WERI-Rb-1 (cell line): ENCODE measurements at regions not wholly inside any gene's neighbourhood (a gene's known extent, or its start where the extent isn't known, plus 50 kb on each side); places are given as distances from the start of the nearest gene placed in this dataset.

Experiments used
- DNase-seq: peaks from one replicate; pipeline ENCODE4 v3.0.0-alpha.2; 2020
- H3K27ac ChIP-seq: fragments of 250-450 bp; sonication (Bioruptor Pico); 2 replicates; pipeline ENCODE4 v1.5.1; 2020; ENCODE audit warnings: mild to moderate bottlenecking, moderate library complexity
- H3K27me3 ChIP-seq: fragments of 250-450 bp; sonication (Bioruptor Pico); 2 replicates; pipeline ENCODE4 v1.5.1; 2021; ENCODE audit warnings: mild to moderate bottlenecking, low read depth, moderate library complexity; ENCODE audit not compliant: insufficient read depth, severe bottlenecking
- H3K36me3 ChIP-seq: fragments of 250-450 bp; sonication (Bioruptor Pico); 2 replicates; pipeline ENCODE4 v1.5.1; 2020; ENCODE audit warnings: mild to moderate bottlenecking, moderate library complexity
- H3K4me3 ChIP-seq: 2 replicates; pipeline ENCODE4 v1.5.1; 2011; ENCODE audit warnings: low read depth, mild to moderate bottlenecking, control low read depth, low read length
- H3K9me3 ChIP-seq: fragments of 250-450 bp; sonication (Bioruptor Pico); 2 replicates; pipeline ENCODE4 v1.5.1; 2021; ENCODE audit warnings: mild to moderate bottlenecking, moderate library complexity; ENCODE audit not compliant: severe bottlenecking
- CTCF ChIP-seq: IDR thresholded peaks from 2 replicates; pipeline ENCODE4 v1.5.1; 2011; ENCODE audit warnings: low read depth, mild to moderate bottlenecking, control low read depth, inconsistent platforms, low read length

- Histone ChIP-seq H3K9me3 (no peaks in the 10 kb centered on the region), H3K27me3 (peaks cover 43% of the 10 kb centered on the region), H3K27ac (no peak overlapping the region), H3K4me3 (no peak overlapping the region), H3K36me3 (no peaks in the 10 kb centered on the region)
- no peak for TF ChIP-seq CTCF
- DNase-seq, result no peak
These were observed 342.0 kb downstream of the SEC23A start for GRCh38 chr14:38761033-38761432.

- TF ChIP-seq CTCF, result no peak
- DNase-seq, result no peak
- Histone ChIP-seq H3K4me3 (no peak overlapping the region), H3K27me3 (peaks cover 43% of the 10 kb centered on the region), H3K27ac (no peak overlapping the region), H3K9me3 (no peaks in the 10 kb centered on the region), H3K36me3 (no peaks in the 10 kb centered on the region)
These were observed 344.4 kb downstream of the SEC23A start for GRCh38 chr14:38758661-38759060.

- H3K27me3 ChIP-seq, result peaks cover 47% of the 10 kb centered on the region
These were observed 348.0 kb downstream of the SEC23A start for GRCh38 chr14:38755036-38755435.

GRCh38 chr14:38752750-38753149 is 350.3 kb downstream of the SEC23A start:
- DNase-seq, result no peak
- no peak for TF ChIP-seq CTCF
- Histone ChIP-seq H3K27ac (no peak overlapping the region), H3K27me3 (peaks cover 47% of the 10 kb centered on the region), H3K36me3 (no peaks in the 10 kb centered on the region), H3K4me3 (no peak overlapping the region), H3K9me3 (no peaks in the 10 kb centered on the region)

More at GRCh38 chr14:38755036-38755435, 348.0 kb downstream of the SEC23A start:
- no peaks in the 10 kb centered on the region for H3K9me3 ChIP-seq
- no peak for TF ChIP-seq CTCF
- H3K4me3 ChIP-seq, result no peak overlapping the region
- no peaks in the 10 kb centered on the region for H3K36me3 ChIP-seq
- no peak overlapping the region for H3K27ac ChIP-seq
- no peak for DNase-seq

- no peak for TF ChIP-seq CTCF
- Histone ChIP-seq H3K27ac (no peak overlapping the region), H3K36me3 (no peaks in the 10 kb centered on the region), H3K9me3 (no peaks in the 10 kb centered on the region), H3K4me3 (no peak overlapping the region), H3K27me3 (peaks cover 51% of the 10 kb centered on the region)
- no peak for DNase-seq
These were observed 350.7 kb downstream of the SEC23A start for GRCh38 chr14:38752341-38752740.

- H3K36me3 ChIP-seq, result no peaks in the 10 kb centered on the region
- peaks cover 54% of the 10 kb centered on the region for H3K27me3 ChIP-seq
- no peak overlapping the region for H3K4me3 ChIP-seq
- no peak for DNase-seq
- no peak overlapping the region for H3K27ac ChIP-seq
- TF ChIP-seq CTCF, result no peak
- no peaks in the 10 kb centered on the region for H3K9me3 ChIP-seq
These were observed 351.6 kb downstream of the SEC23A start for GRCh38 chr14:38751459-38751858.
